Ureter (tissue), 1 donor: ENCODE measurements at regions not wholly inside any gene's neighbourhood (a gene's known extent, or its start where the extent isn't known, plus 50 kb on each side); places are given as distances from the start of the nearest gene placed in this dataset.

Experiments used
- DNase-seq: peaks from one replicate; pipeline ENCODE4 v3.0.0-alpha.2; 2020; ENCODE audit warnings: low spot score
- donor health status: DM: yes; HTN: yes; CAD: no.

DNA sequence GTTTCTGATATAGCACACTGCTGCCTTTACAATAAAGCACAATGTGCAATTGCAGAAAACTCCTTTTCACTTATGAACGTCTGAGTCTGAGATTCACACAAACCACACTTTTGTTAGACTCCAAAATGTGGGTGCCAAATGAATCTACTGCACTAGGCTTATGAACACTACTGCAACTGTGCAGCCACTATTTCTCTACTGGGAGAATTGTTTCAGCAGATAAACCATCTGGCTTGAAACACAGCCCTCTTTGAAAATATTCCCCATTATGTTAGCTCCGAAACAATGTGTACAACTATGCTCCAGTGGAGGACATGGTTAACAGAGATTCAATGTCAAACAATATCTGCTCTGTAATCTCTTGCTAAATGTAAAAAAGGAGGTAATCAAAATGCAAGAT lies 188.7 kb upstream of the ZEB2 start:
- no peak for DNase-seq

- no peak for DNase-seq
Observed at GRCh38 chr2:144707736-144708326, 187.9 kb upstream of the ZEB2 start.

DNA sequence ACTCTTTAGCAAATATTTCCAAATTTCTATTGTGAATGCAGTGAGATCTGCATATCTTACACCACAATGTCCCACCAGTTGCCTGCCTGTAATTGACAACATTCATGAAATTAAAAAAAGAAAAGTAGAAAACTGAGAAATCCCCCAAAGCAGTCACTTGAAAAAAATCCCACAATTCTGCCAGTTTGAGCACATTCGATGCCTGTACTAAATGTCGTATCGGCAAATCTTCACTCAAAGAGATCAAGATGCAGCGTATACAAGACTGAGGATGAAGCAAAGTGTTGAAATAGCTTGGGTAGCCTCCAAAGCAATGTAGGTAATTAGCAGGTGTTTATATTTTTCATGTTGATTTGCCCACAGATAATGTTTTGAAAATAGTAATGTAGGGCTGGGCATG lies 186.7 kb upstream of the ZEB2 start:
- no peak for DNase-seq

DNA sequence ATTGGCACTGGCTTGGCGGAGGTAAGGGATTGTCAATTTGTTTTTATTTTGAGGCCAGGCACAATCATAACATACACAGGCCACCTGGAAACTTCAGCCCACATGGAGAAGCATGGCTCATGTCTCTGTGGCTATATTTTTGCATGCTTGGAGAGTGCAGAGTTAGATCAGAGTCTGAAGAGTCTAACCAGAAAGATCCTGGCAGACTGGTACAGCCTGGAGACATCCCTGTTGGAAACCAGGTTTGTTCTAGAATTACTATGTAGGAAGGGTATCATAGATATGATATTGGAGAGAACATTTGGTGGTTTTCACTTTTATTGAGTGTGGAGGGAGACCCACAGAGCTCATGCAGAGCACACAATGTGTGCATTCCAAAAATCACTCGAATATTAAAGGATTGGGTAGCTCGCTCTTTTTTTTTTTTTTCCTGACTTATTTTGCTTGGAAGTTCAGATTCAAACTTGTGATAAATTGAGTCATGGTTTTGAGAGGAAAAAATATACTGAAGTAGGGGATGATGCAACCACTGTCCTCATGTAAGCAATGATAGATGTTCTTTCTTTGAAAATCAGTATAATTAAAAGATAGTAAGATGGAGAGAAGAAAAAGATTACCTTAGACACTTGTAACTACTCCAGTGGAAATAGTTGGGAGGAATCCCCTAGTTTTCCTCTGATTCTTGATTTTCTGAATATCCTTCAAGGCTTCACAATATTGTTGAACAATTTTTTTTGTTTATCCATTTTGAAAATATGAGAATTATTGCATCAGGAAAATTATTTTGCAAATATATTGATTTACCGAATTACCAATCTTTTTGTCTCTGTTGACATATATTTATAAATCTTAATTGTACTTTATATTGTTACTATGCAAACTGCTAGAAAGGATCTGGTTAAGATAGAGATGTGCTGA lies 185.7 kb upstream of the ZEB2 start:
- no peak for DNase-seq

GRCh38 chr2:144704709-144705095 lies 184.8 kb upstream of the ZEB2 start:
- DNase-seq = no peak

- peak; percentile 42 for DNase-seq
Observed at GRCh38 chr2:144703852-144704708, 184.2 kb upstream of the ZEB2 start.

DNA sequence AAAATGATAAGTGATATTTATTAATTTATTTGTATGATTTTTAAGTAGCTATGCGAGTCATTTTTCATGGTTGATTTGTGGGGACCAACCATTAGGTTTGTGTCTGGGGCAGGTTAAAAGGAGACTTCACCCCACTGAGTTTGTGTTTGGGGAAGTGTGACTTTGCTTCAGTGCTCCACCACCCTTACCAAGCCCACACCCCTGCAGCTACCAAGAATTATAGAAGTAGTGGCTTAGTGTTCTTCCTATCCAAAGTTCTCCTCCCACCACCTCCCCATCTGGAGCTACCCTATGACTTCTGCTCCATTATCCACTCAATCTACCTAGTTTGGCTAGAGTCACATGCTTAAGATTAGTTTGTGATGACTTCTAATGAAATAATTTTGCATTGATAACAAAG lies 182.1 kb upstream of the ZEB2 start:
- no peak for DNase-seq

GRCh38 chr2:144701259-144701658 lies 181.3 kb upstream of the ZEB2 start:
- DNase-seq = no peak

DNA sequence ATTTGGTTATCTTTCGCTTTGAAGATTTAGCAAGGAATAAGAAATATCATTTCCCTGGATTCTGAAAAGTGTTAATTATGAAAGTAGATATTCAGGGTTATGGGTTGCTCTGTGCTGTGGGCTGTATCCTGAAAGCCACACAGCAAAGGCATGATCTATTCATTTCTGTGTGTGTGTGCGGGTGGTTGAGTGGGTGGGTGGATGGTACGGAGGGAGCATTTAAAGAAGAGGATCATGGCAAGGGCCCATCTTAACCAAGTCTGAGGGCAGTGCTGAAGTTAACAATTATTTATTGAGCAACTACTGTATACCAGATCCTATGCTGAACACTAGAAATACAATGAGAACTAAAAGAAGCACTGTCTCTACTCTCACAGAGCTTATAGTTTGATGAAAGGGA lies 178.2 kb upstream of the ZEB2 start:
- no peak for DNase-seq

- no peak for DNase-seq
Observed at GRCh38 chr2:144695657-144696056, 175.7 kb upstream of the ZEB2 start.

GRCh38 chr2:144694456-144694855 lies 174.5 kb upstream of the ZEB2 start:
- no peak for DNase-seq

GRCh38 chr2:144693179-144693578 lies 173.3 kb upstream of the ZEB2 start:
- no peak for DNase-seq

GRCh38 chr2:144692661-144693060 lies 172.7 kb upstream of the ZEB2 start:
- DNase-seq = no peak

- DNase-seq = no peak
Observed at GRCh38 chr2:144690771-144691170, 170.9 kb upstream of the ZEB2 start.

DNA sequence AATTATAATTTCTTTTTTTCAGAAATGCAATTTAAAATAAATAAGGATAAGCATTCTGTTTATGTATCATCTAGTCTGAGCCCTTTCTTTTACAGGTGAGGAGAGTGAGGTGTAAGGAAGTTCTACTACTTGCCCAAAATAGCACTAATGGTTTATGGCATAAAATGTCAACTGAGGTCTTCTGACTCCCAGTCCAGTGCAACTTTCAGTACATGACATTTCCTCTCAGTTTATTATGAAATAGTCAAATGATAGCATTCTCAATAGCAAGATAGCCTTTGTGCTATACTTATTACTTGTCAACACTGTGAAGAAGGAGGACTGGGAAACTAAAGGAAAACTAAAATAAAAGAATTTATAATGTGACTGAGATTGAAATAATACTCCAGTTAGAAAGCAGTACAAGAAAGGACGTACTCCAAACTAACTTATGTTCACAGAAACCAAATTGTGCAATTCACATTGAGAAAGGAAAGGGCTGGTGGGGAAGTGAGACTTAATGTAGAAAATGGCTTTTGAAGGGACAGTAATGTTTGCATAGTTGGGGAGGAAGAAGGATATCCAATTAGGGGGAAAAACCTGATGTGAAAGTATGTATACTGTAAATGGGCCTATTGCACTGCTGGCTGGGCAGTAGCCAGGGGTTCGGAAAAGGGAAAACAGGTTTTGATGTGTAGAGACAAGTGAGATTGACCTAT lies 166.7 kb upstream of the ZEB2 start:
- no peak for DNase-seq

- DNase-seq = no peak
Observed at GRCh38 chr2:144683966-144684365, 164.0 kb upstream of the ZEB2 start.

DNA sequence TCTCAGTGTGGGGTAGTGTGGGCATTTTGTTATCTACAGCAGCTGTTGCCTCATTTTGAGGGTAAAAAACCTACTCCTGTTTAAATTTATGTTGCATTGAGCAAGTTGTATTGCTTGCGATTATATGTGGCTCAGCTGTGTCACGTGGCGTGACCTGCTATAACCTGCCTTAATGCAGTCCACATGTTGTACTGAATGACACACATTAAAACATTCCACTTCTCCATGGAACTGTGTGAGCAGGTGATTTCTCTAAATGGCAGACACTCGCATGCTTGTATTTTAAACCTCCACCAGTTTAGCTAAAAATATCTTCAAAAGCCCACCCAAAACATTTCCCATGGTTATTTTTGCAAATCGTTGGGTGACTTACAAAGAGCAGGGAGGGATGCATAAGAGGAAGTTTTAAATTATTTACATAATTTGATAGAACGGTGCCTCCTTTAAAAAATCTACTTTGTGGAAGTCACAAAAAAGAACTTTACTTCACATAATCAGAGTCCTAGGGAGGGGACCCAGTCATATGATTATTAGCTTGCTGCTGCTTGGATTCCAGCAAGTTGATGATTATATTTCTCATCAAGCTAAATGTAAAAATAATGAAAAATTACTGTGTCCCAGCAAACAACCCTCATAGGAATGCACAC lies 163.3 kb upstream of the ZEB2 start:
- DNase-seq = no peak

DNA sequence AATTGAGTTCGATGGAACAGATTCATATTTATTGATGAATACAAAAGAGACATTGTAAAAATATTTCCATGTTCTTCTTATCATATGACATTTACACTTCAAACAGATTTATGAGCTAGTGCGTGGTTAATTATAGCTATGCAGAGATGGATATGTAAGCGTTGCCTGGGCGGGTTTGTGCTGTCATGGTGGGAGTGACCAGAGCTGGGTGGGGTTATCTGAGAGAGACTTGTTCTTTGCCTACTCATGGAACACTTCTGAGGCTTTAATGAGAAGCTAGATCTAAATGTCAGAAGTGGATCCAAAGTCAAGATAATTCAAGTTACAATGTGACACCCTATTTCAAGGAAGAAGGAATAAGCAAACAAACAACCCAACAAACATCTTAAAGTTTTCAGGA lies 162.3 kb upstream of the ZEB2 start:
- no peak for DNase-seq

DNA sequence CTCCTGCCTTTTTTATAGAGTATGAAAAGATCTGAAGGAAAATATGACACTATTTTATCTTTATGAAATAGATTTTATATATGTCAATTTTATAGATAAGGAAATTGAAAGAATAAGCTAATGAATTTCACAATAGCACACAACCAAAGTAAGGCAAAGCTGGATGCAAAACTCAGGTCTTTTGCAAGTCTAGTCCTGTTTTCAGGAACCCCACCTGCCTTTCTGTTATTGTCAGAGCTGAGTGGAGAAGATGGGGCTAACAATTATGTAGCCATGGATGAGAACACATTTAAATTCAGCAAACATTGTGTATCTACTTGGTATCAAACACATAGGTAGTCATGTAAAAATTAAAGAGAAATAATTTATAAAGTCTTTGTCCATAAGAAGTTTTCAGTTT lies 161.5 kb upstream of the ZEB2 start:
- DNase-seq = no peak

DNA sequence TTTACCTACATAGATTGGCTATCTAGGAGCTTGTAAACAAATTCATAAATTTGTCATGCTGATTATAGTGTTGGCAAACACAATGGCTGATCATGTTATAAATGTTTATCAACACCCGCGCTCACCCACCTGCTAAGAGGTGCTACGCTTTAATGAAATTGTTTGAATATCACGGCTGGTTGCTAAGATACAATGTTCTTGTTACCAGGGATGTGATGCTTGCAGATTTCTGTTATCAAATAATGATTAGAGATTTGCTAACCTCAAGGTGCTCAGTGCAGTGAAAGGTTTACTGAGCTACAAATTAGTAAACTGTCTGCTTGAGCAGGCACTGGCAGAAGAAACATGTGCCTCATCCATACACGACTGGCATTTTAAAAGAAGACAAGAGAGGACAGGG lies 160.0 kb upstream of the ZEB2 start:
- no peak for DNase-seq

DNA sequence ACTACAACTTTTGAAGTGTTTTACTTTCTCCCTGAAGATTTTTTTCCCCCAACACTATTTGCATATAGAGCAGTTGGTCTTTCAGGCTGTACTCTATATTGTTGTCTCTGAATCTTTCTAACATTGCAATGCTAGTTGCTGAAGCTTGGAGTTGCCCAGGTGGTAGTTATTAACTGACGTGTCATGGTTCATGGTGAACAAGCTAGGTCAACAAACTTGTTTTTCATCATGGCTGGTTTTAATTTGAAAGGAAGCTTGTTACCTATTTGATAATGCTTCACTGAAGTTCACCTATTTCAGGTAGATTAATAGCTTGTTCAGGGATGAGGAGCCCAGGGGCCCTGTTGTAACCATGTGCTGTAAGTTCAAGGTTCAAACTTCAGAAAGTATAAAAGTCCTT lies 158.8 kb upstream of the ZEB2 start:
- DNase-seq = no peak
